CD4-positive, alpha-beta T cell (primary cell): ENCODE measurements at regions not wholly inside any gene's neighbourhood (a gene's known extent, or its start where the extent isn't known, plus 50 kb on each side); places are given as distances from the start of the nearest gene placed in this dataset.

ENCODE experiments used
- ATAC-seq: fragments of 200-7000 bp; cut with Tn5 transposase; one replicate; pipeline ENCODE4 v1.10.0; 2022; ENCODE audit warnings: mild to moderate bottlenecking; ENCODE audit not compliant: poor library complexity
- CTCF ChIA-PET: fragments of 350-600 bp; sonication (Branson Sonifier 250); formaldehyde crosslinking; loops from one replicate; lab custom pipeline; 2021; ENCODE audit warnings: antibody characterized with exemption, inconsistent platforms; lab: Charles Lee
- POLR2A ChIA-PET: fragments of 350-600 bp; sonication (Branson Sonifier 250); formaldehyde crosslinking; loops from one replicate; lab custom pipeline; 2021; ENCODE audit warnings: antibody characterized with exemption, inconsistent platforms; lab: Charles Lee
- DNase-seq, 14 experiments: peaks; one replicate each; pipeline ENCODE4 v3.0.0-alpha.2; 2013 to 2020; ENCODE audit warnings: mixed read lengths in 2 of 14
- H3K27ac ChIP-seq, 2 donors: one replicate each; pipeline versions ENCODE4 v1.5.1 to v1.7.0; 2013; ENCODE audit warnings: low read length in 2 of 2, low read depth in 1 of 2, mild to moderate bottlenecking in 1 of 2
- H3K27me3 ChIP-seq, 2 experiments: 1 replicate in 1 of 2; 2 replicates in 1 of 2; pipeline versions ENCODE4 v1.6.1 to v1.7.0; 2013; ENCODE audit warnings: low read length in 2 of 2, control low read depth in 1 of 2, mild to moderate bottlenecking in 1 of 2, moderate library complexity in 1 of 2; ENCODE audit not compliant: insufficient read depth in 2 of 2, control insufficient read depth in 1 of 2
- H3K36me3 ChIP-seq: one replicate; pipeline ENCODE4 v1.6.1; 2013; ENCODE audit warnings: low read length, control low read depth; ENCODE audit not compliant: insufficient read depth
- H3K4me1 ChIP-seq: one replicate; pipeline ENCODE4 v1.6.1; 2013; ENCODE audit warnings: low read length, control low read depth; ENCODE audit not compliant: insufficient read depth
- H3K4me3 ChIP-seq: one replicate; pipeline ENCODE4 v1.5.1; 2013; ENCODE audit warnings: mild to moderate bottlenecking, low read length, moderate library complexity
- H3K9me3 ChIP-seq, 2 experiments: 1 replicate in 1 of 2; 2 replicates in 1 of 2; pipeline versions ENCODE4 v1.6.1 to v1.7.0; 2013; ENCODE audit warnings: low read length in 2 of 2, mild to moderate bottlenecking in 2 of 2, control low read depth in 1 of 2, moderate library complexity in 1 of 2; ENCODE audit not compliant: control insufficient read depth in 1 of 2, insufficient read depth in 1 of 2
- H3K27ac Mint-ChIP-seq: one replicate; pipeline ENCODE4 v1.8.0; 2020; ENCODE audit warnings: mixed read lengths
- H3K27me3 Mint-ChIP-seq: one replicate; pipeline ENCODE4 v1.8.0; 2021; ENCODE audit warnings: mixed read lengths
- H3K36me3 Mint-ChIP-seq: one replicate; pipeline ENCODE4 v1.8.0; 2021; ENCODE audit warnings: low read depth, mixed read lengths
- H3K4me1 Mint-ChIP-seq: one replicate; pipeline ENCODE4 v1.8.0; 2021; ENCODE audit warnings: low read depth, mixed read lengths
- H3K4me3 Mint-ChIP-seq: one replicate; pipeline ENCODE4 v1.8.0; 2020; ENCODE audit warnings: mild to moderate bottlenecking, mixed read lengths
- H3K9me3 Mint-ChIP-seq: one replicate; pipeline ENCODE4 v1.8.0; 2020; ENCODE audit warnings: mixed read lengths
- intact Hi-C, 2 experiments: fragments of 100-400 bp; cut with DNase I in 1 of 2; cut with micrococcal nuclease in 1 of 2; formaldehyde crosslinking; loops; one replicate each; pipeline versions ENCODE4 v1.15.1 to v1.9.0; 2023 to 2025; cut with DNase I, micrococcal nuclease
- TF ChIP-seq, protein P1 (sequence below): fragments of 200-600 bp; IDR thresholded peaks from one replicate; pipeline ENCODE4 v1.8.0; 2022; ENCODE audit warnings: antibody characterized with exemption, mild to moderate bottlenecking

DNA sequence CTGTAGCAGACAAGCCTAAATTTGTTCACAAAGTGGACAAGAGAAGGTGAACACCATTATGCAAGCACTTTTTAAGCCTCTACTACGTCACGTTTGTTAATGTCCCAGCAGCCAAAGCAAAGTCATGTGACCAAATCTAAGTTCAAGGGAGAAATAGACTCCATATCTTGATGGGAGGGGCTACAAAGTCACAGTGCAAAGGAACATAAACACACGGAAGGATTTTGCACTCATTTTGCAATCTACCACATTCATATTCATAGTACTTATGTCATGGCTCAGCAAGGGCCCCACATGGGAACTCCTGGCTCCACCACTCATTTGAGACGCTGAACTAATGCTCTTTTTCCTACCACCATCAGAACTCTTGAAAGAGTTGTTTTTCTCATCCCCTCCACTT is 139.0 kb upstream of the JADE1 start:
- DNase-seq (no peak), ATAC-seq (no peak)
- peaks cover 6% of the 10 kb centered on the region for H3K4me1 Mint-ChIP-seq
- no peak overlapping the region for H3K27ac Mint-ChIP-seq
- Histone ChIP-seq H3K4me3 (no peak overlapping the region), H3K36me3 (no peaks in the 10 kb centered on the region), H3K9me3 (peaks cover 0 to 5% of the 10 kb centered on the region in 2 experiments), H3K27me3 (no peaks in the 10 kb centered on the region), H3K27ac (no peak overlapping the region), H3K4me1 (no peaks in the 10 kb centered on the region)
- no peaks in the 10 kb centered on the region for H3K36me3 Mint-ChIP-seq
- POLR2A ChIA-PET, result no interaction called here
- CTCF ChIA-PET, result no interaction called here
- no peaks in the 10 kb centered on the region for H3K9me3 Mint-ChIP-seq
- no peak overlapping the region for H3K4me3 Mint-ChIP-seq
- intact Hi-C loops, result no loop called here
- TF ChIP-seq, protein P1, sequence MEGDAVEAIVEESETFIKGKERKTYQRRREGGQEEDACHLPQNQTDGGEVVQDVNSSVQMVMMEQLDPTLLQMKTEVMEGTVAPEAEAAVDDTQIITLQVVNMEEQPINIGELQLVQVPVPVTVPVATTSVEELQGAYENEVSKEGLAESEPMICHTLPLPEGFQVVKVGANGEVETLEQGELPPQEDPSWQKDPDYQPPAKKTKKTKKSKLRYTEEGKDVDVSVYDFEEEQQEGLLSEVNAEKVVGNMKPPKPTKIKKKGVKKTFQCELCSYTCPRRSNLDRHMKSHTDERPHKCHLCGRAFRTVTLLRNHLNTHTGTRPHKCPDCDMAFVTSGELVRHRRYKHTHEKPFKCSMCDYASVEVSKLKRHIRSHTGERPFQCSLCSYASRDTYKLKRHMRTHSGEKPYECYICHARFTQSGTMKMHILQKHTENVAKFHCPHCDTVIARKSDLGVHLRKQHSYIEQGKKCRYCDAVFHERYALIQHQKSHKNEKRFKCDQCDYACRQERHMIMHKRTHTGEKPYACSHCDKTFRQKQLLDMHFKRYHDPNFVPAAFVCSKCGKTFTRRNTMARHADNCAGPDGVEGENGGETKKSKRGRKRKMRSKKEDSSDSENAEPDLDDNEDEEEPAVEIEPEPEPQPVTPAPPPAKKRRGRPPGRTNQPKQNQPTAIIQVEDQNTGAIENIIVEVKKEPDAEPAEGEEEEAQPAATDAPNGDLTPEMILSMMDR, result no peak
- no peaks in the 10 kb centered on the region for H3K27me3 Mint-ChIP-seq

DNA sequence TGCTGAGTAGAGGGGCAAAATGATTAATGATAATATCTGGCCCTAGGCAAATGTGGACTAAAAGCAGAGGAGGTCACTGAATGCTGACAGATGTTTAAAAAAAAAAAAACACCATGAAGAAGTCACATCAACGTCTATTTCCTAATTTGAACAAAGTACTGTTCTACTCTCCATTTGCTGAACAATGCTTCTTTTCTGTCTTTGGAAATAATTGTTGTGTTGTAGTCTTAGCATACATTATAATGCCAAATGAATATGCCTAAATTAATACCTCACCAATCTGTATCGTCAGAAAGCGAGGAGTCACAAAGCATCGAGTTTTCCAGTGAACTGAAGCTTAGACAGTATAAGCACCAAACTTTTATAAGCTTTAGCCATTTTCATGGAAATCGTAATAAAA is 140.9 kb upstream of the JADE1 start:
- Mint-ChIP-seq H3K27ac (no peak overlapping the region), H3K4me1 (peaks cover 2% of the 10 kb centered on the region), H3K9me3 (no peaks in the 10 kb centered on the region), H3K27me3 (no peaks in the 10 kb centered on the region), H3K4me3 (no peak overlapping the region), H3K36me3 (no peaks in the 10 kb centered on the region)
- ChIA-PET CTCF (no interaction called here), POLR2A (no interaction called here)
- intact Hi-C loops, result no loop called here
- TF ChIP-seq, protein P1, result no peak
- peaks cover 2% of the 10 kb centered on the region for H3K4me1 ChIP-seq
- no peak overlapping the region for H3K27ac ChIP-seq
- H3K9me3 ChIP-seq, result peaks cover 0 to 5% of the 10 kb centered on the region in 2 experiments
- H3K4me3 ChIP-seq, result no peak overlapping the region
- DNase-seq, result no peak
- H3K27me3 ChIP-seq, result no peaks in the 10 kb centered on the region
- H3K36me3 ChIP-seq, result no peaks in the 10 kb centered on the region
- no peak for ATAC-seq

DNA sequence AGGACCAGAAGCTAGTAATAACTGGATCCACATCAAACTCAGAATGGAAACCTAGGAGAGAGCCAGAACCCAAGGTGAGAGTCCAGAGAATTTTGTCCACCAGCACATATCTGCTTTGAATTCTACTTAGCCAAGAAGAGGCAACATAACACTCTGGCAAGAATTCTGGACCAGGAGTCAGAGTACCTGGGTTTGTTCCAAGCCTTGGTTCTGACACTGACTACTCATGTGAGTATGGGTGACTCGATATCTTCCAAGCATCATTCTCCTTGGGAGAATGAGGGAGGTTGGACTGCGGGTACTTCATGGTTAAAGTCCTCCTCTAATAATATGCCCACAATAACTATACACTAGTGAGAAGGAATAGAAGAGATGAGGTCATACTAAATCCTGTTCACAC is 144.0 kb upstream of the JADE1 start:
- Histone ChIP-seq H3K4me1 (peaks cover 11% of the 10 kb centered on the region), H3K36me3 (no peaks in the 10 kb centered on the region), H3K27me3 (no peaks in the 10 kb centered on the region), H3K9me3 (no peaks in the 10 kb centered on the region), H3K27ac (no peak overlapping the region), H3K4me3 (no peak overlapping the region)
- H3K27me3 Mint-ChIP-seq, result no peaks in the 10 kb centered on the region
- intact Hi-C loops, result no loop called here
- no peak overlapping the region for H3K27ac Mint-ChIP-seq
- ChIA-PET POLR2A (no interaction called here), CTCF (no interaction called here)
- no peaks in the 10 kb centered on the region for H3K36me3 Mint-ChIP-seq
- ATAC-seq, result no peak
- DNase-seq, result no peak
- TF ChIP-seq, protein P1, result no peak
- H3K4me1 Mint-ChIP-seq, result peaks cover 11% of the 10 kb centered on the region
- no peaks in the 10 kb centered on the region for H3K9me3 Mint-ChIP-seq
- no peak overlapping the region for H3K4me3 Mint-ChIP-seq
